ENCODE measurements at regions not wholly inside any gene's neighbourhood (a gene's known extent, or its start where the extent isn't known, plus 50 kb on each side); places are given as distances from the start of the nearest gene placed in this dataset.

DNA sequence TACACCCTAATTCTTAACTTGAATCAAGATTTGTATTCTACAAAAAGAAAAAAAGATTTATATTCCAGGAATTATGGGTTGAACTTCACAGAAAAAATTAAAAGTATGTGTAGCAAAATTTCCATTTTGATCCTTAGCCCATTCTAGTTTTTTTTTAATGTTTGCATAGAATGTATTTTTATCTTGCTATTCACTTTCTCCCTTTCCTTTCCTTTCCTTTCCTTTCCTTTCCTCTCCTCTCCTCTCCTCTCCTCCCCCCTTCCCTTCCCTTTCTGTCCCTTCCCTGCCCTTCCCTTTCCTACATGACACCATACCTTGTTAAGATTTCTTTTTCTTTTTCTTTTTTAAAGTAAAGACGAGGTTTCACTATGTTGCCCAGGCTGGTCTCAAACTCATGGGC is 542.5 kb upstream of the PTGER4 start:
- no TSS peak for BruUV-seq (replicated peaks)
- H3K4me1 ChIP-seq (ENCODE audit: insufficient read depth, low read length, poor library complexity, severe bottlenecking): peaks cover 24% of the 10 kb centered on the region
- DNase-seq (ENCODE audit: low spot score): no peak
- no peak overlapping the region for H3K4me3 ChIP-seq (ENCODE audit: low read depth, low read length, poor library complexity, severe bottlenecking)
- H3K36me3 ChIP-seq (ENCODE audit: insufficient read depth, low read length, poor library complexity, severe bottlenecking): no peaks in the 10 kb centered on the region
- H3K27me3 ChIP-seq (replicated peaks; ENCODE audit: insufficient read depth, low read depth, low read length, poor library complexity): no peaks in the 10 kb centered on the region
- ChIA-PET CTCF (no interaction called here), POLR2A (ENCODE audit: low non-redundant PET) (no interaction called here)
- no peak for TF ChIP-seq EZH2 (IDR thresholded peaks at IDR 0.05; ENCODE audit: borderline replicate concordance, low read depth, low read length, poor library complexity, severe bottlenecking)
- TF ChIP-seq, protein P1, sequence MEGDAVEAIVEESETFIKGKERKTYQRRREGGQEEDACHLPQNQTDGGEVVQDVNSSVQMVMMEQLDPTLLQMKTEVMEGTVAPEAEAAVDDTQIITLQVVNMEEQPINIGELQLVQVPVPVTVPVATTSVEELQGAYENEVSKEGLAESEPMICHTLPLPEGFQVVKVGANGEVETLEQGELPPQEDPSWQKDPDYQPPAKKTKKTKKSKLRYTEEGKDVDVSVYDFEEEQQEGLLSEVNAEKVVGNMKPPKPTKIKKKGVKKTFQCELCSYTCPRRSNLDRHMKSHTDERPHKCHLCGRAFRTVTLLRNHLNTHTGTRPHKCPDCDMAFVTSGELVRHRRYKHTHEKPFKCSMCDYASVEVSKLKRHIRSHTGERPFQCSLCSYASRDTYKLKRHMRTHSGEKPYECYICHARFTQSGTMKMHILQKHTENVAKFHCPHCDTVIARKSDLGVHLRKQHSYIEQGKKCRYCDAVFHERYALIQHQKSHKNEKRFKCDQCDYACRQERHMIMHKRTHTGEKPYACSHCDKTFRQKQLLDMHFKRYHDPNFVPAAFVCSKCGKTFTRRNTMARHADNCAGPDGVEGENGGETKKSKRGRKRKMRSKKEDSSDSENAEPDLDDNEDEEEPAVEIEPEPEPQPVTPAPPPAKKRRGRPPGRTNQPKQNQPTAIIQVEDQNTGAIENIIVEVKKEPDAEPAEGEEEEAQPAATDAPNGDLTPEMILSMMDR (conservative IDR thresholded peaks at IDR 0.05; ENCODE audit: low read depth, low read length): no peak
- intact Hi-C loops (cut with micrococcal nuclease; ENCODE audit: unreplicated experiment): no loop called here
- H3K27ac ChIP-seq (ENCODE audit: low read depth, low read length, poor library complexity, severe bottlenecking): no peak overlapping the region
- no peaks in the 10 kb centered on the region for H3K9me3 ChIP-seq (ENCODE audit: low read depth, low read length, poor library complexity, severe bottlenecking)

DNA sequence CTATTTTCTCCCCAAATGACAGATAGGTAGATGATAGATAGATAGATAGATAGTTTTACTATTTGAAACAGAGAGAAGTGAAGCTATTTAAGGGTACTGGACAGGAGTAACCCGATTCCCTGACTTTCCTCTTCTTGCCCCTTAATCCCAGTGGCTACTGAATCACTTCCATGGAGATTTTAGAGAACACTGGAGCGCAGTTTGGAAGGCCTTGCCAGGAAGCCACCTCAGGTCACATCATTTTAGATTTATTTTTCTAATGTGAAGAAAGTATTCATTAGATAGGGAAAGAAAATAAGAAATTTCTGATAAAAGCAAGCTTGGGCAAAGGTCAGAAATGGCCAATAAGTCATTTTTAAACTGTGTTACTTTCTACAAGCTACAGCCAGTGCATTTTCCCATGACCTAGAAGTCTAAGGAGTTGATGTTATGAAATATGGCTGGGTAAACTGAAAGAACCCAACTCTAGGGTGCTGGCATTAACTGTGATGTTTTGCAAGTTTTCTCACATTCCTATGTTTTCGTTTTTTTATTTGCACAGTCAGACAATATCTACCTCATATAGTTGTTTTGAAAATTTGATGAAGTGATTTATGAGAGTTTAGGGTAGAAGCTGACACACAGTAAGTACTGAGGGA is 544.7 kb upstream of the PTGER4 start:
- Histone ChIP-seq H3K9me3 (ENCODE audit: low read depth, low read length, poor library complexity, severe bottlenecking) (no peaks in the 10 kb centered on the region), H3K4me1 (ENCODE audit: insufficient read depth, low read length, poor library complexity, severe bottlenecking) (peaks cover 13% of the 10 kb centered on the region), H3K27ac (ENCODE audit: low read depth, low read length, poor library complexity, severe bottlenecking) (no peak overlapping the region), H3K36me3 (ENCODE audit: insufficient read depth, low read length, poor library complexity, severe bottlenecking) (no peaks in the 10 kb centered on the region), H3K4me3 (ENCODE audit: low read depth, low read length, poor library complexity, severe bottlenecking) (no peak overlapping the region), H3K27me3 (replicated peaks; ENCODE audit: insufficient read depth, low read depth, low read length, poor library complexity) (no peaks in the 10 kb centered on the region)
- ChIA-PET CTCF (no interaction called here), POLR2A (ENCODE audit: low non-redundant PET) (no interaction called here)
- BruUV-seq (replicated peaks): no TSS peak
- TF ChIP-seq, protein P1 (conservative IDR thresholded peaks at IDR 0.05; ENCODE audit: low read depth, low read length): no peak
- no peak for TF ChIP-seq EZH2 (IDR thresholded peaks at IDR 0.05; ENCODE audit: borderline replicate concordance, low read depth, low read length, poor library complexity, severe bottlenecking)
- intact Hi-C loops (cut with micrococcal nuclease; ENCODE audit: unreplicated experiment): no loop called here
- no peak for DNase-seq (ENCODE audit: low spot score)

DNA sequence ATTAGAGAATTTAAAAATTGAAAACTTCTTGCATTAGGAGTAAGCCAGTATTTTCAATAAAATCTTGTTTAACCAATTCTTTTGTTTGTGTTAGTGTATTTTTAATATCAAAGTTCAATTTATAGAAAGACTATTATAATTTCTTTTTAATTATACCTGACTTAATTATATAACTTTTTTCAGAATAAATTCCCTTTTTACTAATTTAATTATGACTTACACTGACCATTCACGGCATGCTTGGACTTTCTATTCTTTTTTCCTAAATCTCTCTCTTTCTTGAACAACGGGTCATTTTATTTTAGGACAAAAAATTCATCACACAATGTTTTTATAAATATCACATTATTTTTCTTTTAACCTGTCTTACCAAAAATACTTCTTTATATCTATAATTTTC is 555.3 kb upstream of the PTGER4 start:
- peak; percentile 17 for DNase-seq (ENCODE audit: low spot score)
- ChIA-PET POLR2A (ENCODE audit: low non-redundant PET) (no interaction called here), CTCF (no interaction called here)
- Histone ChIP-seq H3K27me3 (replicated peaks; ENCODE audit: insufficient read depth, low read depth, low read length, poor library complexity) (no peaks in the 10 kb centered on the region), H3K9me3 (ENCODE audit: low read depth, low read length, poor library complexity, severe bottlenecking) (peaks cover 31% of the 10 kb centered on the region), H3K4me1 (ENCODE audit: insufficient read depth, low read length, poor library complexity, severe bottlenecking) (no peaks in the 10 kb centered on the region), H3K27ac (ENCODE audit: low read depth, low read length, poor library complexity, severe bottlenecking) (no peak overlapping the region), H3K36me3 (ENCODE audit: insufficient read depth, low read length, poor library complexity, severe bottlenecking) (no peaks in the 10 kb centered on the region), H3K4me3 (ENCODE audit: low read depth, low read length, poor library complexity, severe bottlenecking) (no peak overlapping the region)
- TF ChIP-seq EZH2 (IDR thresholded peaks at IDR 0.05; ENCODE audit: borderline replicate concordance, low read depth, low read length, poor library complexity, severe bottlenecking): no peak
- TF ChIP-seq, protein P1 (conservative IDR thresholded peaks at IDR 0.05; ENCODE audit: low read depth, low read length): no peak
- BruUV-seq (replicated peaks): no TSS peak
- intact Hi-C loops (cut with micrococcal nuclease; ENCODE audit: unreplicated experiment): no loop called here

Measured in A673 (cell line).